ENCODE measurements at regions not wholly inside any gene's neighbourhood (a gene's known extent, or its start where the extent isn't known, plus 50 kb on each side); places are given as distances from the start of the nearest gene placed in this dataset.
A peak's percentile ranks its signal among the peaks of the same experiment; 100 is the strongest.

DNA sequence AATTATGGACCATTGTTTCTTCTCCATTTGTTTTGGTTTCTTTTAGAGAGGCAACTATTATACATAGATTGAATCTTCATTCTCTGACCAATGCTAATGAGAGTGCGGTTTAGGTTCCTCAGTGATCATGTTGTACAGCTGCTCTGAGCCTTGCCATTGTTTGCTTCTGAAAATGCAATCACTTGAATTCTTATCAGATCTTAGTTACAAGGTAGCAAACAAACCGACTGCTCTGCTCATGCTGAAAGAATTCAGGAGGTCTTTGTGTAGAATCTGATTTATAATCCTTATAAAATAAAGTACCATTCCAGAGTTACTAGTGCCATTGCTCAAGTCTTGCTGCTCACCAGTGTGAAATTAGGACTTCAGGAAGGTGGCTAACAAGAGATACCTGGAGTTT is 569.1 kb upstream of the ID4 start:
- TF ChIP-seq, protein P1, sequence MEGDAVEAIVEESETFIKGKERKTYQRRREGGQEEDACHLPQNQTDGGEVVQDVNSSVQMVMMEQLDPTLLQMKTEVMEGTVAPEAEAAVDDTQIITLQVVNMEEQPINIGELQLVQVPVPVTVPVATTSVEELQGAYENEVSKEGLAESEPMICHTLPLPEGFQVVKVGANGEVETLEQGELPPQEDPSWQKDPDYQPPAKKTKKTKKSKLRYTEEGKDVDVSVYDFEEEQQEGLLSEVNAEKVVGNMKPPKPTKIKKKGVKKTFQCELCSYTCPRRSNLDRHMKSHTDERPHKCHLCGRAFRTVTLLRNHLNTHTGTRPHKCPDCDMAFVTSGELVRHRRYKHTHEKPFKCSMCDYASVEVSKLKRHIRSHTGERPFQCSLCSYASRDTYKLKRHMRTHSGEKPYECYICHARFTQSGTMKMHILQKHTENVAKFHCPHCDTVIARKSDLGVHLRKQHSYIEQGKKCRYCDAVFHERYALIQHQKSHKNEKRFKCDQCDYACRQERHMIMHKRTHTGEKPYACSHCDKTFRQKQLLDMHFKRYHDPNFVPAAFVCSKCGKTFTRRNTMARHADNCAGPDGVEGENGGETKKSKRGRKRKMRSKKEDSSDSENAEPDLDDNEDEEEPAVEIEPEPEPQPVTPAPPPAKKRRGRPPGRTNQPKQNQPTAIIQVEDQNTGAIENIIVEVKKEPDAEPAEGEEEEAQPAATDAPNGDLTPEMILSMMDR (IDR thresholded peaks at IDR 0.05; ENCODE audit: low read depth, low read length), result no peak
- no peak overlapping the region for H3K4me3 ChIP-seq (replicated peaks in 1 of 2; ENCODE audit: low read depth in 2 of 2, low read length in 2 of 2)
- no peak for DNase-seq (ENCODE audit: low read depth in 2 of 2)

DNA sequence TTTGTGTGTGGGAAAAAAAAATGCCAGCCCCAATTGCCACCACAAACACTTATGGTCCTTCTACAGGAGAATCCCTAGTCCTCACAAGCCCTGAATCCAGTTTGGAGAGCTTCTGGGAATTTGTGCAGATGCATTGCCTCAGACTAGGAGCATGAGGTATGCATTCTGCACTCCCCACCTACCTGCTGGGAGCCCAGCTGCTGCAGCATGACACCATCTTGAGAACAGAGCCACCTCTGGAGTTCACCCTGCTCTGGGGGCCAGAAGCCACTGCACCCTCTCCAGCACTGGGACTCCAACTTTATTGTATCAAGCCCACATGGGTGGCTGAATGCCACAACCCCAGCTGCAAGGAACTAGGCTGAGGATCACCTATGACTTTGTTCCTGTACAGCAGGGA is 568.5 kb upstream of the ID4 start:
- TF ChIP-seq, protein P1 (IDR thresholded peaks at IDR 0.05; ENCODE audit: low read depth, low read length), result no peak

DNA sequence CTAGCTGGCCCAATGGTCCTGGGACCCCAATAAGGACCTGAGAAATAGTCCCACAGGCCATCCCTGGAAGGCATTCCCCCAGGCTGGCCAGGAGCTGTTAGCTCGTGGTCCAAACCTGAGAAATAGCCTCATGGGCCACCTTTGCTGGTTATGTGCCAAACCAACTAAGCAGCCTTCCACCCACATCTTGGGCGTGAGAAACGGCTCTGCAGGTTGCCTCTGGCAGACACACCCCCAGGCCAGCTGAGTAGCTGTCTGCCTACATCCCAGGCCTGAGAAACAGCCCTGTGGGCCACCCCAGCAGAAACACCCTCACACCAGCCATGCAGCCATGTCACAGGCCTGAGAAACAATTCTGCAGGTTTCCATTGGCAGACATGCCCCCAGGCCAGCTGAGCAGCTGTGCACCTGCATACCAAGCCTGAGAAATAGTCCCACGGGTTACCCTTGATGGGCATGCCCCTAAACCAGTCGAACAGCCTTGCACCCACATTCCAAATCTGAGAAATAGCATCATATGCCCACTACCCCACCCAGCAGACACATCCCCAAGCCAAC is 567.8 kb upstream of the ID4 start:
- no peak for DNase-seq (ENCODE audit: low read depth in 2 of 2)
- H3K4me3 ChIP-seq (replicated peaks in 1 of 2; ENCODE audit: low read depth in 2 of 2, low read length in 2 of 2), result no peak overlapping the region
- TF ChIP-seq, protein P1 (IDR thresholded peaks at IDR 0.05; ENCODE audit: low read depth, low read length), result no peak

More for the DNA sequence above, 568.5 kb upstream of the ID4 start:
- H3K4me3 ChIP-seq (replicated peaks in 1 of 2; ENCODE audit: low read depth in 2 of 2, low read length in 2 of 2), result no peak overlapping the region
- DNase-seq (ENCODE audit: low read depth in 2 of 2), result no peak

DNA sequence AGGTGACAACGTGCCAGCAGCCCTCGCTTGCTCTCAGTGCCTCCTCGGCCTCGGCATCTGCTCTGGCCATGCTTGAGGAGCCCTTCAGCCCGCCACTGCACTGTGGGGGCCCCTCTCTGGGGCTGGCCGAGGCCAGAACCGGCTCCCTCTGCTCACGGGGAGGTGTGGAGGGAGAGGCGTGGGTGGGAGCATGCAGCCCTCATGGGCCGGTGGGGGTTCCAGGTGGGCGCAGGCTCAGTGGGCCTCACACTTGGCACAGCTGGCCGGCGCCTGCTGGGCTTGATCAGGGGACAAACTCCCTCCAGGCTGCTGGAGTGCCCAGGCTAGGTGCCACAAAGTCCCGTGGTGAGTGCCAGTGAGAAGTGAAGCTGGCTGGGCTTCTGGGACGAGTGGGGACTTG is 566.6 kb upstream of the ID4 start:
- TF ChIP-seq, protein P1 (IDR thresholded peaks at IDR 0.05; ENCODE audit: low read depth, low read length), result no peak
- H3K4me3 ChIP-seq (replicated peaks in 1 of 2; ENCODE audit: low read depth in 2 of 2, low read length in 2 of 2), result no peak overlapping the region

DNA sequence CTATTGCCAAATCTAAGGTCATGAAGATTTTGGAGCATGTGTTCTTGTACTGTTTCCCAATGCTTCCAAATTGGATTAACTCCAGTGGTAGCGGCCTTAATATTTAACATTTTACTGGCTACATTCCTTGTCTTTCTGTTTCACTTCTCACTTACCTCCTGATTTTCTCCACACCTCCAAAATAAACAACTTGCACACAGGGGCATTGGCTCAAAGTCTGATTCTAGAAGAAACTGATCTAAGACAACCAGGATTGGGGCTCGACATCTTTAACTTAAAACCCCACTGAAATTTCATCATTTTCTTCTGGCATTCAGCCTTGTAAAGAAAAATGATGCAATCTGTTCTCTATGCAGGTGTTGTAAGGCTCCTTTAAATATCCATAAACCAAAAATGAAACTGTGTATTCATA is 557.9 kb upstream of the ID4 start:
- DNase-seq (ENCODE audit: low read depth in 2 of 2), result peak; percentile 41 to 45
- no peak overlapping the region for H3K4me3 ChIP-seq (replicated peaks in 1 of 2; ENCODE audit: low read depth in 2 of 2, low read length in 2 of 2)
- TF ChIP-seq, protein P1 (IDR thresholded peaks at IDR 0.05; ENCODE audit: low read depth, low read length), result no peak

More for the DNA sequence above, 566.6 kb upstream of the ID4 start:
- no peak for DNase-seq (ENCODE audit: low read depth in 2 of 2)

DNA sequence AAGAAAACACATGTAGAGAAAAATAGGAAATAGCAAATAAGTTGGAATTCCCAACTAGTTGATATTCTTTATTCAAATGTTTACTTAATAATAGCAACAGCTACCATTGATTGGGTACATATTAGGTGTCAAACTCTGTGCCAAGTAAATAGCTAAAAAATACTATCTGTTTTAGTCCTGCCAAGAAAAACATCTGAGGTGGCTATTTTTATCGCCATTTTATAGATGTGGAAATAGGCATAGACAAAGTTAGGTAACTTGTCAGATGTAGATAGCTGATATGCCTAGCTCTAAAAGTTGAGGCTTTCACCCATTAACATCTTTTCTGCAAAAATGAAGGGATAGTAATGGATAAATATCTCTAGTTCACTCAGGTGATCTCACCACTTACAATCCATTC is 549.2 kb upstream of the ID4 start:
- TF ChIP-seq, protein P1 (IDR thresholded peaks at IDR 0.05; ENCODE audit: low read depth, low read length), result no peak
- H3K4me3 ChIP-seq (replicated peaks in 1 of 2; ENCODE audit: low read depth in 2 of 2, low read length in 2 of 2), result no peak overlapping the region

DNA sequence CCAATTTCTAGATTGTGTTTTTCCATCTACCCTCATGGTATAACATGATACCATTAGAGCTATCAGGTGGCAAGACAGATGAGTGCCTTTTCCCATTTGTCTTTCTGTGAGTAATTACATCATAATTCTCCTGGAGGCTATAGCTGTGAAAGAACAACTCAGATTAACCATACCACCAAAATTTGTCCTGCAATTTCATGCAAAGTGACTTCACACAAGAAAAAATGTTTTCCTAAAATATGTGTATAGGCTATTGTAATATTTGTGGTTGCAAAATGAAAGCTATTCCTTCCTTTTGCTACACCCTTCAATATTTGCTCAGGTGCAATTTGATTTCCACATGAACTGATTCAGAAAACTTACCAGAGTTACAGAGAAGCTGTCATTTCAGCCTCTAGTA is 547.7 kb upstream of the ID4 start:
- TF ChIP-seq, protein P1 (IDR thresholded peaks at IDR 0.05; ENCODE audit: low read depth, low read length), result no peak
- no peak overlapping the region for H3K4me3 ChIP-seq (replicated peaks in 1 of 2; ENCODE audit: low read depth in 2 of 2, low read length in 2 of 2)

More for the DNA sequence above, 549.2 kb upstream of the ID4 start:
- DNase-seq (ENCODE audit: low read depth in 2 of 2), result no peak

More for the DNA sequence above, 547.7 kb upstream of the ID4 start:
- DNase-seq (ENCODE audit: low read depth in 2 of 2), result no peak

Data from cardiac fibroblast (primary cell).